Breast epithelium (tissue), 4 donors: ENCODE measurements at regions not wholly inside any gene's neighbourhood (a gene's known extent, or its start where the extent isn't known, plus 50 kb on each side); places are given as distances from the start of the nearest gene placed in this dataset.

Experiments used
- DNase-seq, 2 donors: peaks; one replicate each; pipeline ENCODE4 v3.0.0-alpha.2; 2019; ENCODE audit warnings: low spot score in 2 of 2
- H3K27ac ChIP-seq, 2 donors: fragments of 200-600 bp; sonication (generic) in 1 of 2; one replicate each; pipeline ENCODE4 v1.5.1; 2016 to 2019; ENCODE audit warnings: mild to moderate bottlenecking in 1 of 2
- H3K27me3 ChIP-seq, 2 donors: fragments of 200-600 bp; sonication (generic) in 1 of 2; one replicate each; pipeline versions ENCODE4 v1.5.1 to v1.6.0; 2017 to 2019; ENCODE audit warnings: control low read depth in 1 of 2, mild to moderate bottlenecking in 1 of 2
- H3K36me3 ChIP-seq: fragments of 200-600 bp; one replicate; pipeline ENCODE4 v1.5.1; 2019
- H3K4me1 ChIP-seq, 2 donors: fragments of 200-600 bp; sonication (generic); one replicate each; pipeline ENCODE4 v1.5.1; 2016 to 2019; ENCODE audit warnings: control low read depth in 1 of 2
- H3K4me3 ChIP-seq, 3 donors: fragments of 200-600 bp; sonication (generic); 1 replicate in 2 of 3; 2 replicates in 1 of 3; pipeline ENCODE4 v1.5.1; 2016 to 2019; ENCODE audit warnings: mild to moderate bottlenecking in 3 of 3, moderate library complexity in 2 of 3
- H3K9me3 ChIP-seq, 2 donors: fragments of 200-600 bp; sonication (generic) in 1 of 2; one replicate each; pipeline ENCODE4 v1.5.1; 2016 to 2019; ENCODE audit warnings: control low read depth in 1 of 2
- POLR2A ChIP-seq: fragments of 450-650 bp; IDR thresholded peaks from one replicate; pipeline ENCODE4 v1.6.1; 2016; ENCODE audit warnings: antibody characterized with exemption, mild to moderate bottlenecking, moderate library complexity
- POLR2AphosphoS5 ChIP-seq, 3 donors: sonication (generic); formaldehyde crosslinking; IDR thresholded peaks; one replicate each; pipeline ENCODE4 v1.6.1; 2017; ENCODE audit warnings: antibody characterized with exemption in 3 of 3
- intact Hi-C: fragments of 100-400 bp; cut with DNase I; formaldehyde crosslinking; loops from one replicate; pipeline ENCODE4 v1.15.1; 2023; ENCODE audit warnings: low total_unique reads
- TF ChIP-seq, protein P1 (sequence below), 3 donors: fragments of 450-650 bp; IDR thresholded peaks; one replicate each; pipeline ENCODE4 v1.5.1; 2016 to 2017; ENCODE audit warnings: antibody characterized with exemption in 3 of 3, mild to moderate bottlenecking in 3 of 3, moderate library complexity in 3 of 3

- DNase-seq = no peak
- Histone ChIP-seq H3K4me1 (no peaks in the 10 kb centered on the region), H3K27ac (no peak overlapping the region), H3K4me3 (no peak overlapping the region), H3K36me3 (no peaks in the 10 kb centered on the region), H3K27me3 (no peaks in the 10 kb centered on the region), H3K9me3 (peaks cover 3 to 10% of the 10 kb centered on the region in 2 donors)
- intact Hi-C loops = loop anchor here (1.0 kb wide), 1 partner anchor 12 kb away; no protein-coding TSS in a partner anchor
- TF ChIP-seq, protein P1, sequence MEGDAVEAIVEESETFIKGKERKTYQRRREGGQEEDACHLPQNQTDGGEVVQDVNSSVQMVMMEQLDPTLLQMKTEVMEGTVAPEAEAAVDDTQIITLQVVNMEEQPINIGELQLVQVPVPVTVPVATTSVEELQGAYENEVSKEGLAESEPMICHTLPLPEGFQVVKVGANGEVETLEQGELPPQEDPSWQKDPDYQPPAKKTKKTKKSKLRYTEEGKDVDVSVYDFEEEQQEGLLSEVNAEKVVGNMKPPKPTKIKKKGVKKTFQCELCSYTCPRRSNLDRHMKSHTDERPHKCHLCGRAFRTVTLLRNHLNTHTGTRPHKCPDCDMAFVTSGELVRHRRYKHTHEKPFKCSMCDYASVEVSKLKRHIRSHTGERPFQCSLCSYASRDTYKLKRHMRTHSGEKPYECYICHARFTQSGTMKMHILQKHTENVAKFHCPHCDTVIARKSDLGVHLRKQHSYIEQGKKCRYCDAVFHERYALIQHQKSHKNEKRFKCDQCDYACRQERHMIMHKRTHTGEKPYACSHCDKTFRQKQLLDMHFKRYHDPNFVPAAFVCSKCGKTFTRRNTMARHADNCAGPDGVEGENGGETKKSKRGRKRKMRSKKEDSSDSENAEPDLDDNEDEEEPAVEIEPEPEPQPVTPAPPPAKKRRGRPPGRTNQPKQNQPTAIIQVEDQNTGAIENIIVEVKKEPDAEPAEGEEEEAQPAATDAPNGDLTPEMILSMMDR (IDR thresholded peaks at IDR 0.05) = no peak
Measured at GRCh38 chr4:136007991-136008390, 1524.3 kb downstream of the PCDH18 start.

DNA sequence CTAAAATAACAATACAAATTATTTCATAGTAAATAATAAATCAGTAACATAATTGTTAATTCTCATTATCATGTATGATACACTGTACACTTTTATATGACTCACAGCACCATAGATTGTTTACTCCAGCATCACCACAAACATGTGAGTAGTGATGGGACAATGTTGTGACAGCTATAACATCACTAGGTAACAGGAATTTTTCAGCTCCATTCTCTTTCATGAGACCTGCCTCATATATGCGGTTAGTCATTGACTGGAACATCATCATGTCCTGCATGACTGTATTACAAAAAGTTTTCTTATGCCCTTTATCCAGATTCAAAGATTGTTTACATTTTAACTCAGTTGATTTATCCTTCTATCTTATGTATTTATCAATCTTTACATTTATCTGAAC is 1530.0 kb downstream of the PCDH18 start:
- Histone ChIP-seq H3K27me3 (no peaks in the 10 kb centered on the region), H3K36me3 (no peaks in the 10 kb centered on the region), H3K4me1 (no peaks in the 10 kb centered on the region), H3K4me3 (no peak overlapping the region), H3K9me3 (no peaks in the 10 kb centered on the region), H3K27ac (no peak overlapping the region)
- no peak for DNase-seq
- intact Hi-C loops = no loop called here
- TF ChIP-seq, protein P1 (IDR thresholded peaks at IDR 0.05) = no peak

GRCh38 chr4:136001791-136002190 is 1530.5 kb downstream of the PCDH18 start:
- Histone ChIP-seq H3K27me3 (no peaks in the 10 kb centered on the region), H3K4me3 (no peak overlapping the region), H3K36me3 (no peaks in the 10 kb centered on the region), H3K4me1 (no peaks in the 10 kb centered on the region), H3K9me3 (no peaks in the 10 kb centered on the region), H3K27ac (no peak overlapping the region)
- intact Hi-C loops = no loop called here
- TF ChIP-seq, protein P1 (IDR thresholded peaks at IDR 0.05) = no peak
- no peak for TF ChIP-seq POLR2A
- no peak for TF ChIP-seq POLR2AphosphoS5 (IDR thresholded peaks at IDR 0.05)
- DNase-seq = no peak

DNA sequence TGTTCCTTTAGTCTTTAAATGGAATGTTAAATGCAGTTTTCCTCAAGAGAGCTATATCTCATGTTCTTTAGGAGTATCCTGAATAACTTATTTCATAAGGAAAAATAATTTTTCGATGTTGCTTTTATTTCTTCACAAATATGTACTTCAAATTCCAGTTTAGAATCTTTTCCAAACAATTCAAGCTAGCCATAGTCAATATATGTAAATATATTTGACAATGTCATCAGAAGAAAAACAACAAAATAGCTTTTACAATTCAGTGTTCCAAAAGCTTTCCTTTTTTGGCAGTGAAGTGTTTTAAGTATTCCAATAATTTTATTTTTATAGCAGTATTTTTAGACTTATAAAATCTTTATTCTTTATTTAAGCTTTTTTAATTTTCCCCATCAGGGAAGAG is 1532.0 kb downstream of the PCDH18 start:
- TF ChIP-seq POLR2A = no peak
- TF ChIP-seq POLR2AphosphoS5 (IDR thresholded peaks at IDR 0.05) = no peak
- TF ChIP-seq, protein P1 (IDR thresholded peaks at IDR 0.05) = no peak
- Histone ChIP-seq H3K9me3 (no peaks in the 10 kb centered on the region), H3K4me3 (no peak overlapping the region), H3K36me3 (no peaks in the 10 kb centered on the region), H3K4me1 (no peaks in the 10 kb centered on the region), H3K27me3 (no peaks in the 10 kb centered on the region), H3K27ac (no peak overlapping the region)
- intact Hi-C loops = no loop called here
- no peak for DNase-seq

- no peaks in the 10 kb centered on the region for H3K27me3 ChIP-seq
- H3K9me3 ChIP-seq = no peaks in the 10 kb centered on the region
- no peak overlapping the region for H3K4me3 ChIP-seq
- H3K36me3 ChIP-seq = no peaks in the 10 kb centered on the region
- TF ChIP-seq, protein P1 (IDR thresholded peaks at IDR 0.05) = no peak
- TF ChIP-seq POLR2AphosphoS5 (IDR thresholded peaks at IDR 0.05) (no peak), POLR2A (no peak)
- intact Hi-C loops = no loop called here
- no peak for DNase-seq
- H3K27ac ChIP-seq = no peak overlapping the region
- no peaks in the 10 kb centered on the region for H3K4me1 ChIP-seq
Measured at GRCh38 chr4:135994360-135994759, 1537.9 kb downstream of the PCDH18 start.
